ENCODE measurements at regions not wholly inside any gene's neighbourhood (a gene's known extent, or its start where the extent isn't known, plus 50 kb on each side); places are given as distances from the start of the nearest gene placed in this dataset.

GRCh38 chr12:126762150-126762549 is 1504.8 kb upstream of the TMEM132C start:
- Histone ChIP-seq H3K4me1 (replicated peaks) (no peaks in the 10 kb centered on the region), H3K4me3 (no peak overlapping the region), H3K27me3 (replicated peaks) (no peaks in the 10 kb centered on the region), H3K9me3 (replicated peaks) (0 out of 2 replicates have a peak, but pooled peaks cover 5% of the 10 kb centered on the region), H3K27ac (no peak overlapping the region), H3K36me3 (no peaks in the 10 kb centered on the region)
- DNase-seq (ENCODE audit: low read depth in 1 of 2, low spot score in 2 of 2), result no peak

- Histone ChIP-seq H3K27ac (no peak overlapping the region), H3K9me3 (replicated peaks) (0 out of 2 replicates have a peak, but pooled peaks cover 5% of the 10 kb centered on the region), H3K4me1 (replicated peaks) (no peaks in the 10 kb centered on the region), H3K36me3 (no peaks in the 10 kb centered on the region), H3K4me3 (no peak overlapping the region), H3K27me3 (replicated peaks) (no peaks in the 10 kb centered on the region)
- no peak for DNase-seq (ENCODE audit: low read depth in 1 of 2, low spot score in 2 of 2)
Observed at GRCh38 chr12:126763359-126763758, 1503.6 kb upstream of the TMEM132C start.

GRCh38 chr12:126767334-126767733 is 1499.6 kb upstream of the TMEM132C start:
- no peaks in the 10 kb centered on the region for H3K27me3 ChIP-seq (replicated peaks)
- H3K27ac ChIP-seq, result no peak overlapping the region
- H3K4me3 ChIP-seq, result no peak overlapping the region
- H3K9me3 ChIP-seq (replicated peaks), result 0 out of 2 replicates have a peak, but pooled peaks cover 5% of the 10 kb centered on the region
- no peaks in the 10 kb centered on the region for H3K4me1 ChIP-seq (replicated peaks)
- no peaks in the 10 kb centered on the region for H3K36me3 ChIP-seq
- DNase-seq (ENCODE audit: low read depth in 1 of 2, low spot score in 2 of 2), result no peak

- H3K27me3 ChIP-seq (replicated peaks), result no peaks in the 10 kb centered on the region
- H3K4me1 ChIP-seq (replicated peaks), result no peaks in the 10 kb centered on the region
- no peak overlapping the region for H3K27ac ChIP-seq
- DNase-seq (ENCODE audit: low read depth in 1 of 2, low spot score in 2 of 2), result no peak
- H3K9me3 ChIP-seq (replicated peaks), result peaks cover 2% of the 10 kb centered on the region; the same call in 1 of the 2 replicates
- H3K36me3 ChIP-seq, result no peaks in the 10 kb centered on the region
- no peak overlapping the region for H3K4me3 ChIP-seq
Observed at GRCh38 chr12:126768517-126768916, 1498.5 kb upstream of the TMEM132C start.

GRCh38 chr12:126770188-126770587 is 1496.8 kb upstream of the TMEM132C start:
- Histone ChIP-seq H3K27ac (no peak overlapping the region), H3K4me3 (no peak overlapping the region), H3K9me3 (replicated peaks) (no peaks in the 10 kb centered on the region; the same call in 1 of the 2 replicates), H3K27me3 (replicated peaks) (no peaks in the 10 kb centered on the region), H3K36me3 (no peaks in the 10 kb centered on the region), H3K4me1 (replicated peaks) (no peaks in the 10 kb centered on the region)
- DNase-seq (ENCODE audit: low read depth in 1 of 2, low spot score in 2 of 2), result no peak

GRCh38 chr12:126772171-126772864 is 1494.7 kb upstream of the TMEM132C start:
- no peak for DNase-seq (ENCODE audit: low read depth in 1 of 2, low spot score in 2 of 2)
- H3K36me3 ChIP-seq, result no peaks in the 10 kb centered on the region
- no peak overlapping the region for H3K27ac ChIP-seq

GRCh38 chr12:126773012-126773411 is 1494.0 kb upstream of the TMEM132C start:
- Histone ChIP-seq H3K27ac (no peak overlapping the region), H3K36me3 (no peaks in the 10 kb centered on the region), H3K27me3 (replicated peaks) (no peaks in the 10 kb centered on the region), H3K9me3 (replicated peaks) (no peaks in the 10 kb centered on the region; the same call in 1 of the 2 replicates), H3K4me3 (no peak overlapping the region), H3K4me1 (replicated peaks) (no peaks in the 10 kb centered on the region)
- no peak for DNase-seq (ENCODE audit: low read depth in 1 of 2, low spot score in 2 of 2)

More at GRCh38 chr12:126772171-126772864, 1494.7 kb upstream of the TMEM132C start:
- Histone ChIP-seq H3K4me3 (no peak overlapping the region), H3K4me1 (replicated peaks) (no peaks in the 10 kb centered on the region), H3K9me3 (replicated peaks) (no peaks in the 10 kb centered on the region; the same call in 1 of the 2 replicates), H3K27me3 (replicated peaks) (no peaks in the 10 kb centered on the region)

GRCh38 chr12:126773491-126773890 is 1493.5 kb upstream of the TMEM132C start:
- H3K9me3 ChIP-seq (replicated peaks), result no peaks in the 10 kb centered on the region; the same call in 1 of the 2 replicates

GRCh38 chr12:126776026-126776655 is 1490.8 kb upstream of the TMEM132C start:
- Histone ChIP-seq H3K4me3 (no peak overlapping the region), H3K9me3 (replicated peaks) (no peaks in the 10 kb centered on the region; the same call in 1 of the 2 replicates), H3K4me1 (replicated peaks) (no peaks in the 10 kb centered on the region), H3K27me3 (replicated peaks) (no peaks in the 10 kb centered on the region), H3K36me3 (no peaks in the 10 kb centered on the region), H3K27ac (no peak overlapping the region)
- DNase-seq (ENCODE audit: low read depth in 1 of 2, low spot score in 2 of 2), result no peak

More at GRCh38 chr12:126773491-126773890, 1493.5 kb upstream of the TMEM132C start:
- DNase-seq (ENCODE audit: low read depth in 1 of 2, low spot score in 2 of 2), result no peak
- H3K27ac ChIP-seq, result no peak overlapping the region
- H3K27me3 ChIP-seq (replicated peaks), result no peaks in the 10 kb centered on the region
- no peaks in the 10 kb centered on the region for H3K4me1 ChIP-seq (replicated peaks)
- no peaks in the 10 kb centered on the region for H3K36me3 ChIP-seq
- H3K4me3 ChIP-seq, result no peak overlapping the region

- Histone ChIP-seq H3K27me3 (replicated peaks) (no peaks in the 10 kb centered on the region), H3K9me3 (replicated peaks) (no peaks in the 10 kb centered on the region), H3K4me3 (no peak overlapping the region), H3K4me1 (replicated peaks) (no peaks in the 10 kb centered on the region), H3K27ac (no peak overlapping the region), H3K36me3 (no peaks in the 10 kb centered on the region)
- DNase-seq (ENCODE audit: low read depth in 1 of 2, low spot score in 2 of 2), result no peak
Observed at GRCh38 chr12:126780343-126780742, 1486.6 kb upstream of the TMEM132C start.

GRCh38 chr12:126781593-126781992 is 1485.4 kb upstream of the TMEM132C start:
- no peaks in the 10 kb centered on the region for H3K4me1 ChIP-seq (replicated peaks)

GRCh38 chr12:126782083-126782482 is 1484.9 kb upstream of the TMEM132C start:
- Histone ChIP-seq H3K9me3 (replicated peaks) (no peaks in the 10 kb centered on the region), H3K4me3 (no peak overlapping the region), H3K36me3 (no peaks in the 10 kb centered on the region), H3K27ac (no peak overlapping the region), H3K27me3 (replicated peaks) (no peaks in the 10 kb centered on the region), H3K4me1 (replicated peaks) (no peaks in the 10 kb centered on the region)
- DNase-seq (ENCODE audit: low read depth in 1 of 2, low spot score in 2 of 2), result no peak

More at GRCh38 chr12:126781593-126781992, 1485.4 kb upstream of the TMEM132C start:
- no peak for DNase-seq (ENCODE audit: low read depth in 1 of 2, low spot score in 2 of 2)
- no peak overlapping the region for H3K27ac ChIP-seq
- no peak overlapping the region for H3K4me3 ChIP-seq
- H3K36me3 ChIP-seq, result no peaks in the 10 kb centered on the region
- H3K9me3 ChIP-seq (replicated peaks), result no peaks in the 10 kb centered on the region
- no peaks in the 10 kb centered on the region for H3K27me3 ChIP-seq (replicated peaks)

GRCh38 chr12:126784328-126784921 is 1482.5 kb upstream of the TMEM132C start:
- Histone ChIP-seq H3K27ac (no peak overlapping the region), H3K4me3 (no peak overlapping the region), H3K36me3 (no peaks in the 10 kb centered on the region), H3K4me1 (replicated peaks) (no peaks in the 10 kb centered on the region), H3K9me3 (replicated peaks) (no peaks in the 10 kb centered on the region), H3K27me3 (replicated peaks) (no peaks in the 10 kb centered on the region)
- DNase-seq (ENCODE audit: low read depth in 1 of 2, low spot score in 2 of 2), result no peak

- no peak overlapping the region for H3K4me3 ChIP-seq
- no peak for DNase-seq (ENCODE audit: low read depth in 1 of 2, low spot score in 2 of 2)
- no peaks in the 10 kb centered on the region for H3K9me3 ChIP-seq (replicated peaks)
- H3K36me3 ChIP-seq, result no peaks in the 10 kb centered on the region
- H3K27ac ChIP-seq, result no peak overlapping the region
- H3K4me1 ChIP-seq (replicated peaks), result no peaks in the 10 kb centered on the region
- no peaks in the 10 kb centered on the region for H3K27me3 ChIP-seq (replicated peaks)
Observed at GRCh38 chr12:126789963-126790362, 1477.0 kb upstream of the TMEM132C start.
